ENCODE measurements at regions not wholly inside any gene's neighbourhood (a gene's known extent, or its start where the extent isn't known, plus 50 kb on each side); places are given as distances from the start of the nearest gene placed in this dataset.
"Not testable (repeated sequence)": the region's sequence is repeated elsewhere in the genome, so short reads cannot be mapped to it uniquely, and the experiment has no call there.

- Mint-ChIP-seq H3K36me3 (no peaks in the 10 kb centered on the region), H3K27ac (peak overlapping the region; percentile 85 to 94 (median 90)), H3K4me3 (peak overlapping the region; percentile 76 to 92 (median 82)), H3K27me3 (ENCODE audit: low read depth in 3 of 3) (peaks cover 7 to 12% (median 9%) of the 10 kb centered on the region in 3 donors), H3K9me3 (no peaks in the 10 kb centered on the region), H3K4me1 (peaks cover 47 to 61% of the 10 kb centered on the region in 2 donors)
- DNase-seq = peak; percentile 14 to 18 (median 14)
Observed at GRCh38 chr9:36486329-36486932, 86.3 kb upstream of the MELK start.

- DNase-seq = no peak
- H3K36me3 Mint-ChIP-seq = no peaks in the 10 kb centered on the region
- no peaks in the 10 kb centered on the region for H3K9me3 Mint-ChIP-seq
- peaks cover 7 to 12% (median 9%) of the 10 kb centered on the region in 3 donors for H3K27me3 Mint-ChIP-seq (ENCODE audit: low read depth in 3 of 3)
- peak overlapping the region; percentile 76 to 92 (median 82) for H3K4me3 Mint-ChIP-seq
- peaks cover 50 to 68% of the 10 kb centered on the region in 2 donors for H3K4me1 Mint-ChIP-seq
- H3K27ac Mint-ChIP-seq = peak overlapping the region; percentile 85 to 94 (median 90)
Observed at GRCh38 chr9:36485647-36486328, 85.7 kb upstream of the RNF38 start.

GRCh38 chr9:36484124-36484523 is 84.1 kb upstream of the RNF38 start:
- Mint-ChIP-seq H3K9me3 (no peaks in the 10 kb centered on the region), H3K4me3 (peak overlapping the region in 1 of 5 donors; percentile 14), H3K4me1 (peaks cover 51 to 68% of the 10 kb centered on the region in 2 donors), H3K27me3 (ENCODE audit: low read depth in 3 of 3) (peaks cover 5 to 12% (median 6%) of the 10 kb centered on the region in 3 donors), H3K27ac (peak overlapping the region in 1 of 6 donors; percentile 51), H3K36me3 (no peaks in the 10 kb centered on the region)
- no peak for DNase-seq

- Mint-ChIP-seq H3K27ac (peak overlapping the region in 1 of 6 donors; percentile 53), H3K4me1 (peaks cover 22 to 32% of the 10 kb centered on the region in 2 donors), H3K36me3 (no peaks in the 10 kb centered on the region), H3K27me3 (ENCODE audit: low read depth in 3 of 3) (peaks cover 0 to 1% (median 0%) of the 10 kb centered on the region in 3 donors), H3K9me3 (no peaks in the 10 kb centered on the region), H3K4me3 (no peak overlapping the region)
- no peak for DNase-seq
Observed at GRCh38 chr9:36479101-36479500, 79.0 kb upstream of the RNF38 start.

GRCh38 chr9:36471359-36471758 is 71.3 kb upstream of the RNF38 start:
- Mint-ChIP-seq H3K36me3 (peaks cover 0 to 3% (median 0%) of the 10 kb centered on the region in 3 donors), H3K9me3 (no peaks in the 10 kb centered on the region), H3K27ac (peak overlapping the region; percentile 87 to 98 (median 96)), H3K27me3 (ENCODE audit: low read depth in 3 of 3) (peaks cover 0 to 1% (median 0%) of the 10 kb centered on the region in 3 donors), H3K4me1 (peaks cover 33 to 37% of the 10 kb centered on the region in 2 donors), H3K4me3 (peak overlapping the region; percentile 80 to 95 (median 88))
- no peak for DNase-seq

GRCh38 chr9:36470643-36471290 is 70.7 kb upstream of the RNF38 start:
- peak overlapping the region; percentile 80 to 95 (median 88) for H3K4me3 Mint-ChIP-seq
- peaks cover 0 to 1% (median 0%) of the 10 kb centered on the region in 3 donors for H3K27me3 Mint-ChIP-seq (ENCODE audit: low read depth in 3 of 3)
- DNase-seq = peak; percentile 64 to 69 (median 65)
- peaks cover 33 to 37% of the 10 kb centered on the region in 2 donors for H3K4me1 Mint-ChIP-seq
- H3K36me3 Mint-ChIP-seq = peaks cover 0 to 3% (median 0%) of the 10 kb centered on the region in 3 donors
- no peaks in the 10 kb centered on the region for H3K9me3 Mint-ChIP-seq
- H3K27ac Mint-ChIP-seq = peak overlapping the region; percentile 87 to 98 (median 96)

GRCh38 chr9:36463467-36463866 is 63.4 kb upstream of the RNF38 start:
- peaks cover 36 to 65% of the 10 kb centered on the region in 2 donors for H3K4me1 Mint-ChIP-seq
- H3K4me3 Mint-ChIP-seq = no peak overlapping the region
- H3K9me3 Mint-ChIP-seq = no peaks in the 10 kb centered on the region
- H3K27me3 Mint-ChIP-seq (ENCODE audit: low read depth in 3 of 3) = peaks cover 2 to 6% (median 2%) of the 10 kb centered on the region in 3 donors
- peak overlapping the region in 2 of 6 donors; percentile 9 to 25 for H3K27ac Mint-ChIP-seq
- no peak for DNase-seq
- no peaks in the 10 kb centered on the region for H3K36me3 Mint-ChIP-seq

- H3K27me3 Mint-ChIP-seq (ENCODE audit: low read depth in 3 of 3) = peaks cover 7 to 11% (median 7%) of the 10 kb centered on the region in 3 donors
- no peaks in the 10 kb centered on the region for H3K9me3 Mint-ChIP-seq
- peak overlapping the region in 4 of 6 donors; percentile 2 to 76 (median 14) for H3K27ac Mint-ChIP-seq
- peaks cover 40 to 69% of the 10 kb centered on the region in 2 donors for H3K4me1 Mint-ChIP-seq
- H3K36me3 Mint-ChIP-seq = no peaks in the 10 kb centered on the region
- no peak for DNase-seq
- H3K4me3 Mint-ChIP-seq = no peak overlapping the region
Observed at GRCh38 chr9:36462245-36462644, 62.2 kb upstream of the RNF38 start.

GRCh38 chr9:36461323-36461722 is 61.3 kb upstream of the RNF38 start:
- H3K9me3 Mint-ChIP-seq = no peaks in the 10 kb centered on the region
- no peaks in the 10 kb centered on the region for H3K36me3 Mint-ChIP-seq
- DNase-seq = no peak
- peaks cover 48 to 78% of the 10 kb centered on the region in 2 donors for H3K4me1 Mint-ChIP-seq
- peak overlapping the region; percentile 6 to 83 (median 56) for H3K27ac Mint-ChIP-seq
- H3K4me3 Mint-ChIP-seq = no peak overlapping the region
- peaks cover 7 to 11% (median 7%) of the 10 kb centered on the region in 3 donors for H3K27me3 Mint-ChIP-seq (ENCODE audit: low read depth in 3 of 3)

GRCh38 chr9:36458430-36458915 is 58.4 kb upstream of the RNF38 start:
- Mint-ChIP-seq H3K27ac (peak overlapping the region; percentile 87 to 97 (median 94)), H3K4me3 (peak overlapping the region; percentile 74 to 87 (median 80)), H3K27me3 (ENCODE audit: low read depth in 3 of 3) (peaks cover 7 to 11% (median 7%) of the 10 kb centered on the region in 3 donors), H3K4me1 (peaks cover 50 to 79% of the 10 kb centered on the region in 2 donors)
- not testable (repeated sequence) for H3K9me3 Mint-ChIP-seq, H3K36me3 Mint-ChIP-seq
- DNase-seq = peak; percentile 84 to 86 (median 86)

- peak overlapping the region; percentile 87 to 97 (median 94) for H3K27ac Mint-ChIP-seq
- H3K36me3 Mint-ChIP-seq = no peaks in the 10 kb centered on the region
- H3K4me3 Mint-ChIP-seq = peak overlapping the region; percentile 74 to 87 (median 80)
- H3K4me1 Mint-ChIP-seq = peaks cover 48 to 75% of the 10 kb centered on the region in 2 donors
- H3K9me3 Mint-ChIP-seq = no peaks in the 10 kb centered on the region
- DNase-seq = no peak
- H3K27me3 Mint-ChIP-seq (ENCODE audit: low read depth in 3 of 3) = peaks cover 7 to 11% (median 7%) of the 10 kb centered on the region in 3 donors
Observed at GRCh38 chr9:36457836-36458429, 57.9 kb upstream of the RNF38 start.

GRCh38 chr9:36456480-36457065 is 56.5 kb upstream of the RNF38 start:
- DNase-seq = no peak
- Mint-ChIP-seq H3K4me3 (peak overlapping the region; percentile 10 to 87 (median 53)), H3K4me1 (peaks cover 48 to 64% of the 10 kb centered on the region in 2 donors), H3K27me3 (ENCODE audit: low read depth in 3 of 3) (peaks cover 7 to 11% (median 7%) of the 10 kb centered on the region in 3 donors), H3K27ac (peak overlapping the region; percentile 60 to 87 (median 72)), H3K36me3 (no peaks in the 10 kb centered on the region), H3K9me3 (no peaks in the 10 kb centered on the region)

GRCh38 chr9:36451949-36452348 is 51.9 kb upstream of the RNF38 start:
- peaks cover 0 to 2% (median 0%) of the 10 kb centered on the region in 3 donors for H3K27me3 Mint-ChIP-seq (ENCODE audit: low read depth in 3 of 3)
- H3K36me3 Mint-ChIP-seq = no peaks in the 10 kb centered on the region
- no peaks in the 10 kb centered on the region for H3K9me3 Mint-ChIP-seq
- no peak overlapping the region for H3K27ac Mint-ChIP-seq
- peaks cover 15 to 34% of the 10 kb centered on the region in 2 donors for H3K4me1 Mint-ChIP-seq
- H3K4me3 Mint-ChIP-seq = no peak overlapping the region
- DNase-seq = no peak
